Heart left ventricle (tissue), 16 donors: ENCODE measurements at regions not wholly inside any gene's neighbourhood (a gene's known extent, or its start where the extent isn't known, plus 50 kb on each side); places are given as distances from the start of the nearest gene placed in this dataset.

ENCODE experiments used
- ATAC-seq, 4 donors: fragments of 200-7000 bp; cut with Tn5 transposase; one replicate each; pipeline ENCODE4 v1.9.1; 2020 to 2022; ENCODE audit warnings: moderate library complexity in 4 of 4, mild to moderate bottlenecking in 3 of 4, moderate number of reproducible peaks in 1 of 4
- DNase-seq, 5 donors: peaks; one replicate each; pipeline ENCODE4 v3.0.0-alpha.2; 2020
- H3K27ac ChIP-seq, 12 donors: fragments of 200-600 bp; sonication (generic) in 4 of 12; one replicate each; pipeline versions ENCODE4 v1.5.0 to v1.8.0; 2016 to 2022; ENCODE audit warnings: mild to moderate bottlenecking in 2 of 12
- H3K27me3 ChIP-seq, 9 donors: fragments of 200-600 bp; sonication (generic) in 2 of 9; one replicate each; pipeline versions ENCODE4 v1.5.1 to v1.8.0; 2016 to 2022; ENCODE audit warnings: mild to moderate bottlenecking in 3 of 9
- H3K36me3 ChIP-seq, 9 donors: fragments of 200-600 bp; sonication (generic) in 2 of 9; one replicate each; pipeline versions ENCODE4 v1.5.0 to v1.8.0; 2018 to 2022; ENCODE audit warnings: mild to moderate bottlenecking in 2 of 9
- H3K4me1 ChIP-seq, 12 donors: fragments of 200-600 bp; sonication (generic) in 4 of 12; one replicate each; pipeline versions ENCODE4 v1.5.0 to v1.8.0; 2016 to 2022; ENCODE audit warnings: mild to moderate bottlenecking in 3 of 12
- H3K4me3 ChIP-seq, 12 donors: fragments of 200-600 bp; sonication (generic) in 4 of 12; one replicate each; pipeline versions ENCODE4 v1.5.0 to v1.8.0; 2017 to 2022; ENCODE audit warnings: mild to moderate bottlenecking in 9 of 12, moderate library complexity in 4 of 12
- H3K9me3 ChIP-seq, 12 donors: fragments of 200-600 bp; sonication (generic) in 4 of 12; one replicate each; pipeline versions ENCODE4 v1.5.0 to v1.8.0; 2016 to 2022; ENCODE audit warnings: mild to moderate bottlenecking in 1 of 12
- CTCF ChIP-seq, 12 donors: fragments of 200-600 bp; sonication (generic) in 4 of 12; IDR thresholded peaks; one replicate each; pipeline versions ENCODE4 v1.5.0 to v1.8.0; 2018 to 2022; ENCODE audit warnings: antibody characterized with exemption in 12 of 12, mild to moderate bottlenecking in 5 of 12
- POLR2A ChIP-seq, 2 donors: fragments of 450-650 bp; IDR thresholded peaks; one replicate each; pipeline ENCODE4 v1.6.1; 2017; ENCODE audit warnings: antibody characterized with exemption in 2 of 2, mild to moderate bottlenecking in 2 of 2, moderate library complexity in 2 of 2
- WGBS, 4 donors: extraction: QIAGEN DNeasy Blood & Tissue Kit in 2 of 4; methylation state at CpG; one replicate each; pipeline versions ENCODE4 v1.1.5 to v1.1.7; 2013 to 2018; 5-methylcytosine and 5-hydroxymethylcytosine counted together
- intact Hi-C, 10 donors: fragments of 100-400 bp; cut with DNase I; formaldehyde crosslinking; loops; one replicate each; pipeline versions ENCODE4 v1.11.1 to v1.14.2; 2022
- donor health status: ischemic (EF 13 %, LVEDD 7.1; RV severe dilation, severe dysfunction).
- donor health status: healthy with polysubstance abuse.
- donor health status: DM: no; HTN: yes; CAD: no.
- donor health status: DM: no; HTN: no; CAD: no.
- donor health status: ischemic (EF 25% LVEDD 6.9; RV normal size, moderate dysfunction).
- donor health status: ischemic (EF 25% LVEDD 5.7; RV mildly dilated, moderate dysfunction).
- donor health status: healthy.
- donor health status: DM: yes; HTN: yes; CAD: no.
- donor health status: ischemic (EF 35%, LVEDD 5.7; RV mildly dilated, moderate dysfunction).
- donor health status: nonischemic (EF 11% LVEDD 7.7; RV severe dilation, severe dysfunction).
- donor health status: DM: yes; HTN: yes; CAD: no.
- donor health status: PGD.
- donor health status: ischemic (EF 29% LVEDD 5.4; RV normal size, mild dysfunction).
- donor health status: nonischemic (EF 23%, LVEDD 6.1; RV moderate dilation, normal function).

GRCh38 chr6:165881806-165882205 is 218.8 kb upstream of the PDE10A start:
- WGBS, 4 donors: 71 to 79% (median 77%) methylated on average over 9 of the region's 9 CpGs
- Histone ChIP-seq H3K27me3 (peaks cover 0 to 14% (median 0%) of the 10 kb centered on the region in 9 donors), H3K9me3 (peaks cover 0 to 14% (median 0%) of the 10 kb centered on the region in 12 donors), H3K36me3 (no peaks in the 10 kb centered on the region), H3K27ac (no peak overlapping the region), H3K4me1 (peaks cover 0 to 10% (median 4%) of the 10 kb centered on the region in 12 donors), H3K4me3 (no peak overlapping the region)
- intact Hi-C loops: no loop called here
- no peak for DNase-seq
- ATAC-seq: no peak
- TF ChIP-seq POLR2A (IDR thresholded peaks at IDR 0.05) (no peak), CTCF (IDR thresholded peaks at IDR 0.05) (no peak)

GRCh38 chr6:165880686-165881085 is 217.6 kb upstream of the PDE10A start:
- TF ChIP-seq POLR2A (IDR thresholded peaks at IDR 0.05) (no peak), CTCF (IDR thresholded peaks at IDR 0.05) (no peak)
- Histone ChIP-seq H3K4me3 (no peak overlapping the region), H3K27me3 (peaks cover 0 to 14% (median 0%) of the 10 kb centered on the region in 9 donors), H3K9me3 (peaks cover 0 to 9% (median 0%) of the 10 kb centered on the region in 12 donors), H3K4me1 (peaks cover 0 to 17% (median 8%) of the 10 kb centered on the region in 12 donors), H3K36me3 (no peaks in the 10 kb centered on the region), H3K27ac (no peak overlapping the region)
- ATAC-seq (no peak), DNase-seq (no peak)
- intact Hi-C loops: no loop called here
- WGBS, 4 donors: 56 to 64% (median 61%) methylated on average over 2 of the region's 2 CpGs

- ATAC-seq: no peak
- H3K36me3 ChIP-seq: no peaks in the 10 kb centered on the region
- no peak overlapping the region for H3K4me3 ChIP-seq
- intact Hi-C loops: no loop called here
- WGBS, 4 donors: 78 to 81% (median 79%) methylated on average over 3 of the region's 3 CpGs
- TF ChIP-seq CTCF (IDR thresholded peaks at IDR 0.05) (no peak), POLR2A (IDR thresholded peaks at IDR 0.05) (no peak)
- peaks cover 0 to 17% (median 8%) of the 10 kb centered on the region in 12 donors for H3K4me1 ChIP-seq
- H3K27ac ChIP-seq: peak overlapping the region in 3 of 12 donors; percentile 68 to 77 (median 70)
- H3K27me3 ChIP-seq: peaks cover 0 to 24% (median 6%) of the 10 kb centered on the region in 9 donors
- DNase-seq: no peak
- peaks cover 0 to 9% (median 0%) of the 10 kb centered on the region in 12 donors for H3K9me3 ChIP-seq
These were observed 214.7 kb upstream of the PDE10A start for GRCh38 chr6:165877773-165878172.

GRCh38 chr6:165877192-165877591 is 214.2 kb upstream of the PDE10A start:
- TF ChIP-seq POLR2A (IDR thresholded peaks at IDR 0.05) (no peak), CTCF (IDR thresholded peaks at IDR 0.05) (no peak)
- intact Hi-C loops: no loop called here
- WGBS, 4 donors: 38 to 49% (median 45%) methylated on average over 5 of the region's 5 CpGs
- Histone ChIP-seq H3K4me3 (peak overlapping the region in 7 of 12 donors; percentile 4 to 26 (median 14)), H3K9me3 (peaks cover 0 to 9% (median 0%) of the 10 kb centered on the region in 12 donors), H3K4me1 (peaks cover 0 to 17% (median 8%) of the 10 kb centered on the region in 12 donors), H3K27ac (peak overlapping the region in 10 of 12 donors; percentile 32 to 77 (median 60)), H3K36me3 (no peaks in the 10 kb centered on the region), H3K27me3 (peaks cover 0 to 24% (median 6%) of the 10 kb centered on the region in 9 donors)
- peak in 1 of 4 donors; percentile 21 for ATAC-seq
- DNase-seq: no peak
